ENCODE measurements at regions not wholly inside any gene's neighbourhood (a gene's known extent, or its start where the extent isn't known, plus 50 kb on each side); places are given as distances from the start of the nearest gene placed in this dataset.

- H3K27ac ChIP-seq, result no peak overlapping the region
- TF ChIP-seq POLR2A (IDR thresholded peaks at IDR 0.05) (no peak), POLR2AphosphoS5 (IDR thresholded peaks at IDR 0.05) (no peak), CTCF (IDR thresholded peaks at IDR 0.05 in 8 of 11, conservative IDR thresholded peaks at IDR 0.05 in 3 of 11) (no peak)
- no peaks in the 10 kb centered on the region for H3K4me1 ChIP-seq
- intact Hi-C loops (cut with DNase I; ENCODE audit: low total_unique reads), result no loop called here
- 0 to 8% (median 4%) methylated on average over 1 of the region's 1 CpG for WGBS, 5 donors
- H3K9me3 ChIP-seq, result no peaks in the 10 kb centered on the region
- H3K4me3 ChIP-seq, result no peak overlapping the region
- H3K36me3 ChIP-seq, result no peaks in the 10 kb centered on the region
- no peaks in the 10 kb centered on the region for H3K27me3 ChIP-seq (replicated peaks in 1 of 7)
- no peak for DNase-seq
These were observed 85.9 kb upstream of the PMAIP1 start for GRCh38 chr18:59813942-59814341.

DNA sequence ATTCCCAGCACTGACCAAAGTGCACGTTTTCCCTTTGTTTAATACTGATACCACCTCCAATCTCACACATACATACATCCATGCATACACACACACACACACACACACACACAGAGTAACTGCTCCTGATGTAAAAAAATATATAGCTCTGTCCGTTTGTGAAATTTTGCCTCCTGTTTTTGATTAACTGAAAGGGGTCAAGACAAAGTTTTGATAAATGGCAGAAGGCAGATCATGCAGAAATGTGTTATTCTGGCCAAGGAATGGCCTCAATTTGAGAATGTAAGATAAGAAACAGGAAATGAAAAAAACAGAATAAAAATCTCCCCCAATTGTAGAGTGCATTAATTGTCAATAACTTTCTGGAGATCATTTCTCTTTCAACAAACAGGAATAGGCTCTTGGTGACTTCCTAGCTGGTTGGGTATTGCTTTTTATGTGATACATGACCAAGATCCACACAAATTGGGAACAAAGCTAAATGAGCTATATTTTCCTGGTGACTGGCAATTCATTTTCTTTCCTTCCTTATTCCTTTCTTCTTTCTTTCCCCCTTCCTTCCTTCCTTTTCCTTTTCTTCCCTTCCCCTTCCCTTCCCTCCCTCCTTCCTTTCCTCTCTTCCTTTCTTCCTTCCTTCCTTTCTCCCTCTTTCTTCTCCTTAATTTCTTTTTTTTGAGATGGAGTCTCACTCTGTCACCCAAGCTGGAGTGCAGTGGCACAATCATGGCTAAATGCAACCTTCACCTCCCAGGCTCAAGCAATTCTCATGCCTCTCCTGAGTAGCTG, 88.9 kb upstream of the PMAIP1 start:
- Histone ChIP-seq H3K27ac (no peak overlapping the region), H3K9me3 (no peaks in the 10 kb centered on the region), H3K4me3 (no peak overlapping the region), H3K27me3 (replicated peaks in 1 of 7) (no peaks in the 10 kb centered on the region), H3K36me3 (no peaks in the 10 kb centered on the region), H3K4me1 (no peaks in the 10 kb centered on the region)
- intact Hi-C loops (cut with DNase I; ENCODE audit: low total_unique reads), result no loop called here
- 20 to 61% (median 31%) methylated on average over 2 of the region's 2 CpGs for WGBS, 5 donors
- no peak for DNase-seq
- TF ChIP-seq CTCF (IDR thresholded peaks at IDR 0.05 in 8 of 11, conservative IDR thresholded peaks at IDR 0.05 in 3 of 11) (no peak), POLR2A (IDR thresholded peaks at IDR 0.05) (no peak), POLR2AphosphoS5 (IDR thresholded peaks at IDR 0.05) (no peak)

DNA sequence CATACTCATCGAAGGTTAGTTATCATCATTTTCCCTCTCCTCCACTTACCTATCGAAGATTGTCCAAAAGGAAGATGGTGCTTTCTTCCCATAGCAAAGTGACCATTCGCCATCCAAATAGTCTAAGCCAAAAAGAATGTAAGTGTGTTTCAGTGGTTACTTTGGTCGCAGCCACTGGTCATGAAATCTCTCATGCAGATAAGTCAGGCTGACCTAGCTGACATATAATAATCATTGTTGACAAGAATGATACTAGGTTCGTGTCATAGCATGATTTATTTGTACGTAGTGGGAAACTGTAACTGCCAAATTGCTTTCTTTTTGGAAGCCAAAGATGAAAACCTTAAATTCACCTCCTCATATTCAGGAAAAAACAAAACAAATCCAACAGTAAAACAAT, 89.6 kb upstream of the PMAIP1 start:
- Histone ChIP-seq H3K27ac (no peak overlapping the region), H3K4me1 (no peaks in the 10 kb centered on the region), H3K27me3 (replicated peaks in 1 of 7) (no peaks in the 10 kb centered on the region), H3K9me3 (no peaks in the 10 kb centered on the region), H3K4me3 (no peak overlapping the region), H3K36me3 (no peaks in the 10 kb centered on the region)
- WGBS, 5 donors, result 67 to 87% (median 76%) methylated on average over 6 of the region's 6 CpGs
- no peak for DNase-seq
- intact Hi-C loops (cut with DNase I; ENCODE audit: low total_unique reads), result no loop called here
- TF ChIP-seq POLR2A (IDR thresholded peaks at IDR 0.05) (no peak), CTCF (IDR thresholded peaks at IDR 0.05 in 8 of 11, conservative IDR thresholded peaks at IDR 0.05 in 3 of 11) (no peak), POLR2AphosphoS5 (IDR thresholded peaks at IDR 0.05) (no peak)

DNA sequence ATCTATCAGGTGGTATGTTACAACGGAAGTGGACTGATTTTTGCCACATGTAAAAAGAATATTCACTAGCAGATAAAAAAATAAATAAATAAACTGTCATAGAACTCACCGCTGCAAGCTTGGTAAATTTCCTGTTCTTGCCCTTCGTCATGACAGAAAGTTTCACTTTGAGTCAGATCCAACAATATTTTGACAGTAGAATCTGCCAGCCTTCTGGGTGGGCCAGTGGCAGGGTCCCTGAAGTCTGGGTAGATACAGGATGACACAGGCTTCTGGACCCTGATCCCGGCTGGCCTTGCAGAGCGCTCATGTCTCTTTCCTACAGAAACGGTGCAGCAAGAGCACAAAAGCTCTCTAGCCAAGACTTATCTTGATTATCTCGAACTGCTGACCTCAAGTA, 97.8 kb upstream of the PMAIP1 start:
- Histone ChIP-seq H3K27me3 (replicated peaks in 1 of 7) (no peaks in the 10 kb centered on the region), H3K4me3 (no peak overlapping the region), H3K27ac (no peak overlapping the region), H3K4me1 (no peaks in the 10 kb centered on the region), H3K9me3 (no peaks in the 10 kb centered on the region), H3K36me3 (no peaks in the 10 kb centered on the region)
- DNase-seq, result no peak
- WGBS, 5 donors, result 38 to 57% (median 43%) methylated on average over 7 of the region's 7 CpGs
- TF ChIP-seq CTCF (IDR thresholded peaks at IDR 0.05 in 8 of 11, conservative IDR thresholded peaks at IDR 0.05 in 3 of 11), result no peak
- TF ChIP-seq POLR2AphosphoS5 (IDR thresholded peaks at IDR 0.05), result no peak
- no peak for TF ChIP-seq POLR2A (IDR thresholded peaks at IDR 0.05)
- intact Hi-C loops (cut with DNase I; ENCODE audit: low total_unique reads), result no loop called here

Data from spleen (tissue), 11 donors.